WTC11 (cell line): ENCODE measurements at regions not wholly inside any gene's neighbourhood (a gene's known extent, or its start where the extent isn't known, plus 50 kb on each side); places are given as distances from the start of the nearest gene placed in this dataset.

Experiments used
- ATAC-seq: fragments of 200-7000 bp; cut with Tn5 transposase; 2 replicates; pipeline ENCODE4 v1.10.0; 2021; ENCODE audit warnings: mild to moderate bottlenecking, moderate library complexity
- CTCF ChIA-PET: fragments of 300-600 bp; sonication (Branson Sonifier 250); formaldehyde crosslinking; loops from one replicate; lab custom pipeline; 2021; ENCODE audit warnings: antibody characterized with exemption; lab: Charles Lee
- POLR2A ChIA-PET: fragments of 350-600 bp; sonication (Branson Sonifier 250); formaldehyde crosslinking; loops from one replicate; lab custom pipeline; 2021; ENCODE audit warnings: antibody characterized with exemption; lab: Charles Lee
- DNase-seq: peaks from one replicate; pipeline ENCODE4 v3.0.0; 2021; ENCODE audit warnings: low spot score
- H3K27ac Mint-ChIP-seq: 2 replicates; pipeline ENCODE4 v1.8.0; 2021; ENCODE audit warnings: mixed read lengths
- H3K27me3 Mint-ChIP-seq: 2 replicates; pipeline ENCODE4 v1.8.0; 2021; ENCODE audit warnings: low read depth, mild to moderate bottlenecking, moderate library complexity, mixed read lengths
- H3K36me3 Mint-ChIP-seq: 2 replicates; pipeline ENCODE4 v1.8.0; 2021; ENCODE audit warnings: mixed read lengths
- H3K4me1 Mint-ChIP-seq: 2 replicates; pipeline ENCODE4 v1.8.0; 2022; ENCODE audit warnings: mixed read lengths
- H3K4me3 Mint-ChIP-seq: 2 replicates; pipeline ENCODE4 v1.8.0; 2021; ENCODE audit warnings: mild to moderate bottlenecking, moderate library complexity, mixed read lengths
- H3K9me3 Mint-ChIP-seq: 2 replicates; pipeline ENCODE4 v1.8.0; 2021; ENCODE audit warnings: mixed read lengths
- JUN ChIP-seq: sonication (generic); formaldehyde crosslinking; IDR thresholded peaks from 2 replicates; pipeline ENCODE4 v1.8.0; 2023; ENCODE audit warnings: mild to moderate bottlenecking, missing genetic modification reagents
- MYBL2 ChIP-seq: sonication (generic); formaldehyde crosslinking; IDR thresholded peaks from 2 replicates; pipeline ENCODE4 v1.8.1; 2023; ENCODE audit warnings: mild to moderate bottlenecking, moderate library complexity, missing genetic modification reagents
- OVOL2 ChIP-seq: fragments of 250-450 bp; sonication (Bioruptor Pico); IDR thresholded peaks from 2 replicates; pipeline ENCODE4 v1.9.0; 2021; ENCODE audit warnings: mild to moderate bottlenecking, borderline replicate concordance
- PRRX2 ChIP-seq: fragments of 250-450 bp; sonication (Bioruptor Pico); IDR thresholded peaks from 2 replicates; pipeline ENCODE4 v1.8.0; 2021; ENCODE audit warnings: mild to moderate bottlenecking
- TCF7 ChIP-seq: sonication (generic); formaldehyde crosslinking; IDR thresholded peaks from 2 replicates; pipeline ENCODE4 v1.8.0; 2022; ENCODE audit warnings: mild to moderate bottlenecking, low read depth, missing genetic modification reagents, moderate library complexity
- TEAD1 ChIP-seq: sonication (generic); formaldehyde crosslinking; IDR thresholded peaks from 2 replicates; pipeline ENCODE4 v1.8.0; 2022; ENCODE audit warnings: mild to moderate bottlenecking, missing genetic modification reagents
- ZNF121 ChIP-seq: sonication (generic); formaldehyde crosslinking; IDR thresholded peaks from 2 replicates; pipeline ENCODE4 v1.8.0; 2023; ENCODE audit warnings: missing genetic modification reagents
- ZNF263 ChIP-seq: sonication (generic); formaldehyde crosslinking; IDR thresholded peaks from 2 replicates; pipeline ENCODE4 v1.8.1; 2022; ENCODE audit warnings: low read depth, mild to moderate bottlenecking, moderate library complexity, missing genetic modification reagents
- ZNF317 ChIP-seq: sonication (generic); formaldehyde crosslinking; IDR thresholded peaks from 2 replicates; pipeline ENCODE4 v1.8.1; 2023; ENCODE audit warnings: low read depth, mild to moderate bottlenecking, moderate library complexity, missing genetic modification reagents, borderline replicate concordance
- ZNF416 ChIP-seq: fragments of 250-450 bp; sonication (Bioruptor Pico); IDR thresholded peaks from 2 replicates; pipeline ENCODE4 v1.9.0; 2021; ENCODE audit warnings: mild to moderate bottlenecking, inconsistent platforms
- TF ChIP-seq, protein P1 (sequence below): fragments of 250-450 bp; sonication (Bioruptor Pico); IDR thresholded peaks from 2 replicates; pipeline ENCODE4 v1.9.0; 2021; ENCODE audit warnings: mild to moderate bottlenecking
- TF ChIP-seq, protein P2 (sequence below): sonication (generic); formaldehyde crosslinking; IDR thresholded peaks from 2 replicates; pipeline ENCODE4 v1.8.1; 2022; ENCODE audit warnings: mild to moderate bottlenecking, moderate library complexity, missing genetic modification reagents
- TF ChIP-seq, protein P3 (sequence below): sonication (generic); formaldehyde crosslinking; IDR thresholded peaks from 2 replicates; pipeline ENCODE4 v1.8.0; 2023; ENCODE audit warnings: missing genetic modification reagents, mild to moderate bottlenecking, borderline replicate concordance
- TF ChIP-seq, protein P4 (sequence below): sonication (generic); formaldehyde crosslinking; IDR thresholded peaks from 2 replicates; pipeline ENCODE4 v1.8.0; 2022; ENCODE audit warnings: mild to moderate bottlenecking, missing genetic modification reagents
- TF ChIP-seq, protein P5 (sequence below): sonication (generic); formaldehyde crosslinking; IDR thresholded peaks from 2 replicates; pipeline ENCODE4 v1.8.0; 2023; ENCODE audit warnings: missing genetic modification reagents
- TF ChIP-seq, protein P6 (sequence below): fragments of 250-450 bp; sonication (Bioruptor Pico); IDR thresholded peaks from 2 replicates; pipeline ENCODE4 v1.8.0; 2021; ENCODE audit warnings: mild to moderate bottlenecking

DNA sequence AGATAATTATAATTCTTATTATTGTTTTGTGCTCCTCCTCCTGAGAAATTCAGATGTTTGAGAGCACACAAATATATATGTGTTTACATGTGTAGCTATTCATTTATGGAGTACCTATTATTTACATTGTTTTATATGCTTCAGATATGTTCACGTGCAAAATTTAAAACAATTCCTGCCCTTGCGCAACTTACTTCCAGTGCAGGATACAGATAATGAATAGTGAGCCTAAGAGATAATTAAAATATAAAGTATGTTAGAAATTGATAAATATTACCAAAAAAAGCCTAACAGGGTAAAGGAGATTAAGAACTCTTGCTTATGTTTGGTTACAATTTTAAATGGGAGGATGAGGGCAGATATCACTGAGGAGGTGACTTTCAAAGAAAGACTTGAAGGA is 81.7 kb upstream of the DPH6 start:
- DNase-seq (no peak), ATAC-seq (no peak)
- 0 out of 2 replicates have a peak, but pooled peaks cover 3% of the 10 kb centered on the region for H3K36me3 Mint-ChIP-seq
- H3K9me3 Mint-ChIP-seq, result peaks cover 10% of the 10 kb centered on the region
- H3K4me1 Mint-ChIP-seq, result peaks cover 25% of the 10 kb centered on the region
- H3K27ac Mint-ChIP-seq, result no peak overlapping the region
- ChIA-PET POLR2A (no interaction called here), CTCF (no interaction called here)
- no peaks in the 10 kb centered on the region for H3K27me3 Mint-ChIP-seq
- TF ChIP-seq OVOL2 (CRISPR knock-in tag) (no peak), ZNF121 (CRISPR knock-in tag) (no peak), ZNF263 (CRISPR knock-in tag) (no peak)
- TF ChIP-seq, protein P1, sequence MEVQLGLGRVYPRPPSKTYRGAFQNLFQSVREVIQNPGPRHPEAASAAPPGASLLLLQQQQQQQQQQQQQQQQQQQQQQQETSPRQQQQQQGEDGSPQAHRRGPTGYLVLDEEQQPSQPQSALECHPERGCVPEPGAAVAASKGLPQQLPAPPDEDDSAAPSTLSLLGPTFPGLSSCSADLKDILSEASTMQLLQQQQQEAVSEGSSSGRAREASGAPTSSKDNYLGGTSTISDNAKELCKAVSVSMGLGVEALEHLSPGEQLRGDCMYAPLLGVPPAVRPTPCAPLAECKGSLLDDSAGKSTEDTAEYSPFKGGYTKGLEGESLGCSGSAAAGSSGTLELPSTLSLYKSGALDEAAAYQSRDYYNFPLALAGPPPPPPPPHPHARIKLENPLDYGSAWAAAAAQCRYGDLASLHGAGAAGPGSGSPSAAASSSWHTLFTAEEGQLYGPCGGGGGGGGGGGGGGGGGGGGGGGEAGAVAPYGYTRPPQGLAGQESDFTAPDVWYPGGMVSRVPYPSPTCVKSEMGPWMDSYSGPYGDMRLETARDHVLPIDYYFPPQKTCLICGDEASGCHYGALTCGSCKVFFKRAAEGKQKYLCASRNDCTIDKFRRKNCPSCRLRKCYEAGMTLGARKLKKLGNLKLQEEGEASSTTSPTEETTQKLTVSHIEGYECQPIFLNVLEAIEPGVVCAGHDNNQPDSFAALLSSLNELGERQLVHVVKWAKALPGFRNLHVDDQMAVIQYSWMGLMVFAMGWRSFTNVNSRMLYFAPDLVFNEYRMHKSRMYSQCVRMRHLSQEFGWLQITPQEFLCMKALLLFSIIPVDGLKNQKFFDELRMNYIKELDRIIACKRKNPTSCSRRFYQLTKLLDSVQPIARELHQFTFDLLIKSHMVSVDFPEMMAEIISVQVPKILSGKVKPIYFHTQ (CRISPR knock-in tag), result no peak
- TF ChIP-seq, protein P2, sequence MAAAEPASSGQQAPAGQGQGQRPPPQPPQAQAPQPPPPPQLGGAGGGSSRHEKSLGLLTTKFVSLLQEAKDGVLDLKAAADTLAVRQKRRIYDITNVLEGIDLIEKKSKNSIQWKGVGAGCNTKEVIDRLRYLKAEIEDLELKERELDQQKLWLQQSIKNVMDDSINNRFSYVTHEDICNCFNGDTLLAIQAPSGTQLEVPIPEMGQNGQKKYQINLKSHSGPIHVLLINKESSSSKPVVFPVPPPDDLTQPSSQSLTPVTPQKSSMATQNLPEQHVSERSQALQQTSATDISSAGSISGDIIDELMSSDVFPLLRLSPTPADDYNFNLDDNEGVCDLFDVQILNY (CRISPR knock-in tag), result no peak
- H3K4me3 Mint-ChIP-seq, result no peak overlapping the region

DNA sequence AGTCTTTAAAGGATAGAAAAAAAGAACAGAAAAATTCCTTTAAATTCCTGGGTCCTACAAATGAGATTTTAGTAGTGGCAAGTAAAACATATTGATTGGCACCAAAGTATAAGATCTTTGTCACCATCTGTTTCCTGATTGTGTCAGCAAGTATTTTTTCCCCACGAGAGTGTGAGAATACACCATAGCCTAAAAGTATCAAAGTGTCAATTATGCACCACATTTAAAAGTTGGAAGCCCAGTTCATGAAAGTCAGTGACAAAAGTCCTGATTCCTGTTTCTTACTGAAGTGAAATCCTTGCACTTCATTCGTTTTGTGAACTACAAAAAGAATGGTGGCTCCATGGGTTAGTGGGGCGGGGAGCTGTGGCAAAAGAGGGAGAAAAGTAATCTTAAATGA is 83.8 kb upstream of the DPH6 start:
- ChIA-PET CTCF (no interaction called here), POLR2A (no interaction called here)
- Mint-ChIP-seq H3K27ac (no peak overlapping the region), H3K4me1 (peaks cover 25% of the 10 kb centered on the region), H3K36me3 (0 out of 2 replicates have a peak, but pooled peaks cover under 1% of the 10 kb centered on the region), H3K9me3 (peaks cover 3% of the 10 kb centered on the region), H3K27me3 (no peaks in the 10 kb centered on the region), H3K4me3 (no peak overlapping the region)
- TF ChIP-seq, protein P3, sequence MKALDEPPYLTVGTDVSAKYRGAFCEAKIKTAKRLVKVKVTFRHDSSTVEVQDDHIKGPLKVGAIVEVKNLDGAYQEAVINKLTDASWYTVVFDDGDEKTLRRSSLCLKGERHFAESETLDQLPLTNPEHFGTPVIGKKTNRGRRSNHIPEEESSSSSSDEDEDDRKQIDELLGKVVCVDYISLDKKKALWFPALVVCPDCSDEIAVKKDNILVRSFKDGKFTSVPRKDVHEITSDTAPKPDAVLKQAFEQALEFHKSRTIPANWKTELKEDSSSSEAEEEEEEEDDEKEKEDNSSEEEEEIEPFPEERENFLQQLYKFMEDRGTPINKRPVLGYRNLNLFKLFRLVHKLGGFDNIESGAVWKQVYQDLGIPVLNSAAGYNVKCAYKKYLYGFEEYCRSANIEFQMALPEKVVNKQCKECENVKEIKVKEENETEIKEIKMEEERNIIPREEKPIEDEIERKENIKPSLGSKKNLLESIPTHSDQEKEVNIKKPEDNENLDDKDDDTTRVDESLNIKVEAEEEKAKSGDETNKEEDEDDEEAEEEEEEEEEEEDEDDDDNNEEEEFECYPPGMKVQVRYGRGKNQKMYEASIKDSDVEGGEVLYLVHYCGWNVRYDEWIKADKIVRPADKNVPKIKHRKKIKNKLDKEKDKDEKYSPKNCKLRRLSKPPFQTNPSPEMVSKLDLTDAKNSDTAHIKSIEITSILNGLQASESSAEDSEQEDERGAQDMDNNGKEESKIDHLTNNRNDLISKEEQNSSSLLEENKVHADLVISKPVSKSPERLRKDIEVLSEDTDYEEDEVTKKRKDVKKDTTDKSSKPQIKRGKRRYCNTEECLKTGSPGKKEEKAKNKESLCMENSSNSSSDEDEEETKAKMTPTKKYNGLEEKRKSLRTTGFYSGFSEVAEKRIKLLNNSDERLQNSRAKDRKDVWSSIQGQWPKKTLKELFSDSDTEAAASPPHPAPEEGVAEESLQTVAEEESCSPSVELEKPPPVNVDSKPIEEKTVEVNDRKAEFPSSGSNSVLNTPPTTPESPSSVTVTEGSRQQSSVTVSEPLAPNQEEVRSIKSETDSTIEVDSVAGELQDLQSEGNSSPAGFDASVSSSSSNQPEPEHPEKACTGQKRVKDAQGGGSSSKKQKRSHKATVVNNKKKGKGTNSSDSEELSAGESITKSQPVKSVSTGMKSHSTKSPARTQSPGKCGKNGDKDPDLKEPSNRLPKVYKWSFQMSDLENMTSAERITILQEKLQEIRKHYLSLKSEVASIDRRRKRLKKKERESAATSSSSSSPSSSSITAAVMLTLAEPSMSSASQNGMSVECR, result no peak
- TF ChIP-seq MYBL2 (no peak), TEAD1 (no peak), JUN (CRISPR knock-in tag) (no peak), ZNF416 (no peak), PRRX2 (CRISPR knock-in tag) (no peak), ZNF317 (no peak), TCF7 (CRISPR knock-in tag) (no peak)
- TF ChIP-seq, protein P4, sequence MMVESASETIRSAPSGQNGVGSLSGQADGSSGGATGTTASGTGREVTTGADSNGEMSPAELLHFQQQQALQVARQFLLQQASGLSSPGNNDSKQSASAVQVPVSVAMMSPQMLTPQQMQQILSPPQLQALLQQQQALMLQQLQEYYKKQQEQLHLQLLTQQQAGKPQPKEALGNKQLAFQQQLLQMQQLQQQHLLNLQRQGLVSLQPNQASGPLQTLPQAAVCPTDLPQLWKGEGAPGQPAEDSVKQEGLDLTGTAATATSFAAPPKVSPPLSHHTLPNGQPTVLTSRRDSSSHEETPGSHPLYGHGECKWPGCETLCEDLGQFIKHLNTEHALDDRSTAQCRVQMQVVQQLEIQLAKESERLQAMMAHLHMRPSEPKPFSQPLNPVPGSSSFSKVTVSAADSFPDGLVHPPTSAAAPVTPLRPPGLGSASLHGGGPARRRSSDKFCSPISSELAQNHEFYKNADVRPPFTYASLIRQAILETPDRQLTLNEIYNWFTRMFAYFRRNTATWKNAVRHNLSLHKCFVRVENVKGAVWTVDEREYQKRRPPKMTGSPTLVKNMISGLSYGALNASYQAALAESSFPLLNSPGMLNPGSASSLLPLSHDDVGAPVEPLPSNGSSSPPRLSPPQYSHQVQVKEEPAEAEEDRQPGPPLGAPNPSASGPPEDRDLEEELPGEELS (CRISPR knock-in tag), result no peak
- no peak for DNase-seq
- no peak for ATAC-seq

DNA sequence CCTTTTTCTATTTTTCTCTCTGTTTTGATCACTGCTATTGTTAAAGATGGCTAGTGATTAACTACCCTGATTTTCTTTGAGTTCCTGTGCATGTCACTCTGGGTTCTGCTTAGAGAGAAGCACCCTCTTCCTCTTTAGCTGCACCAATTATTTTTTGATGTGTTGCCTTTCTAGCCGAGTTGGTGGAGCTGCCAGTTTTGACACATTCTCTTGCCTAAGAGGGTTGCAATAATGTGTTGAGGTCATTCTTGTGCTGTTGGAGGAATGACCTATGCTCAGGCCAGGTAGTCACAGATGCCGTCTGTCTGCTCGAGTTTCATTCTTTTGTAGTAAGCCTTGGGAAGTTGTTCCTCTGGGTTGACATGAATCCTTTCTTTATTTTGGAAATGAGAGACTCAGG is 84.6 kb upstream of the DPH6 start:
- POLR2A ChIA-PET, result no interaction called here
- no peaks in the 10 kb centered on the region for H3K9me3 Mint-ChIP-seq
- H3K4me1 Mint-ChIP-seq, result peaks cover 25% of the 10 kb centered on the region
- DNase-seq (no peak), ATAC-seq (peak; percentile 50)
- peak overlapping the region; percentile 3; the same call in 1 of the 2 replicates for H3K27ac Mint-ChIP-seq
- H3K27me3 Mint-ChIP-seq, result no peaks in the 10 kb centered on the region
- TF ChIP-seq, protein P5, sequence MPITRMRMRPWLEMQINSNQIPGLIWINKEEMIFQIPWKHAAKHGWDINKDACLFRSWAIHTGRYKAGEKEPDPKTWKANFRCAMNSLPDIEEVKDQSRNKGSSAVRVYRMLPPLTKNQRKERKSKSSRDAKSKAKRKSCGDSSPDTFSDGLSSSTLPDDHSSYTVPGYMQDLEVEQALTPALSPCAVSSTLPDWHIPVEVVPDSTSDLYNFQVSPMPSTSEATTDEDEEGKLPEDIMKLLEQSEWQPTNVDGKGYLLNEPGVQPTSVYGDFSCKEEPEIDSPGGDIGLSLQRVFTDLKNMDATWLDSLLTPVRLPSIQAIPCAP (CRISPR knock-in tag), result no peak
- TF ChIP-seq, protein P6, sequence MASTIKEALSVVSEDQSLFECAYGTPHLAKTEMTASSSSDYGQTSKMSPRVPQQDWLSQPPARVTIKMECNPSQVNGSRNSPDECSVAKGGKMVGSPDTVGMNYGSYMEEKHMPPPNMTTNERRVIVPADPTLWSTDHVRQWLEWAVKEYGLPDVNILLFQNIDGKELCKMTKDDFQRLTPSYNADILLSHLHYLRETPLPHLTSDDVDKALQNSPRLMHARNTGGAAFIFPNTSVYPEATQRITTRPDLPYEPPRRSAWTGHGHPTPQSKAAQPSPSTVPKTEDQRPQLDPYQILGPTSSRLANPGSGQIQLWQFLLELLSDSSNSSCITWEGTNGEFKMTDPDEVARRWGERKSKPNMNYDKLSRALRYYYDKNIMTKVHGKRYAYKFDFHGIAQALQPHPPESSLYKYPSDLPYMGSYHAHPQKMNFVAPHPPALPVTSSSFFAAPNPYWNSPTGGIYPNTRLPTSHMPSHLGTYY (CRISPR knock-in tag), result no peak
- CTCF ChIA-PET, result no interaction called here
- no peaks in the 10 kb centered on the region for H3K36me3 Mint-ChIP-seq
- no peak overlapping the region for H3K4me3 Mint-ChIP-seq
